ENCODE measurements at regions not wholly inside any gene's neighbourhood (a gene's known extent, or its start where the extent isn't known, plus 50 kb on each side); places are given as distances from the start of the nearest gene placed in this dataset.
"Not testable (repeated sequence)": the region's sequence is repeated elsewhere in the genome, so short reads cannot be mapped to it uniquely, and the experiment has no call there.

DNA sequence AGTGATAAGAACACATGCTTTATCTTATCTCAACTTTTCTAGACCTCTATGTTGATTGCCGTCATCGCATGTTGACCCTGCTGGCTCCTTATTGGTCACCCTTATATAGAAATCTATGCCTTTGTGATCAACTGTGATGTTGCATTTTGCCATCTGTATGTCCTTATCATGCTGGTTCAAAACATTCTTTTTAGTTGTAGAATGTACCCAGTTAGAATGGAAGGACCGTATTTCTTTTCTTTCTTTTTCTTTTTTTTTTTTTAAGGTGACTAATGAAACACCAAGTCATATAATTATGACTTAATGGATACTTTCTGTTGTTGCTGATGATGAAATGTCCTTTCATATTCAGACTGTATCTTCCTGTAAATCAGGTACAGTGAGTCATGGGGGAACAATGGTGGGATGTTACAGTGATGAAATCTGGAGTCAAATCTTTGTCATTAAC lies 145.9 kb upstream of the CITED2 start:
- no peak overlapping the region for H3K4me3 ChIP-seq
- H3K27me3 ChIP-seq, result no peaks in the 10 kb centered on the region
- DNase-seq, result no peak
- no peaks in the 10 kb centered on the region for H3K36me3 ChIP-seq
- H3K9me3 ChIP-seq, result no peaks in the 10 kb centered on the region

GRCh38 chr6:139519571-139520031 lies 145.2 kb upstream of the CITED2 start:
- no peaks in the 10 kb centered on the region for H3K36me3 ChIP-seq
- H3K27me3 ChIP-seq, result no peaks in the 10 kb centered on the region
- H3K4me3 ChIP-seq, result no peak overlapping the region
- DNase-seq, result no peak
- no peaks in the 10 kb centered on the region for H3K9me3 ChIP-seq

- no peaks in the 10 kb centered on the region for H3K27me3 ChIP-seq
- H3K9me3 ChIP-seq, result no peaks in the 10 kb centered on the region
Observed at GRCh38 chr6:139519097-139519496, 144.6 kb upstream of the CITED2 start.

GRCh38 chr6:139518556-139519091 lies 144.2 kb upstream of the CITED2 start:
- Histone ChIP-seq H3K36me3 (no peaks in the 10 kb centered on the region), H3K9me3 (no peaks in the 10 kb centered on the region), H3K4me3 (no peak overlapping the region), H3K27me3 (no peaks in the 10 kb centered on the region)
- no peak for DNase-seq

More at GRCh38 chr6:139519097-139519496, 144.6 kb upstream of the CITED2 start:
- Histone ChIP-seq H3K4me3 (no peak overlapping the region), H3K36me3 (no peaks in the 10 kb centered on the region)
- DNase-seq, result no peak

GRCh38 chr6:139517998-139518555 lies 143.6 kb upstream of the CITED2 start:
- H3K9me3 ChIP-seq, H3K36me3 ChIP-seq, DNase-seq, H3K27me3 ChIP-seq, H3K4me3 ChIP-seq: not testable (repeated sequence)

GRCh38 chr6:139515511-139515910 lies 141.1 kb upstream of the CITED2 start:
- H3K4me3 ChIP-seq, result no peak overlapping the region
- H3K36me3 ChIP-seq, result no peaks in the 10 kb centered on the region
- no peaks in the 10 kb centered on the region for H3K9me3 ChIP-seq
- no peak for DNase-seq
- H3K27me3 ChIP-seq, result no peaks in the 10 kb centered on the region

DNA sequence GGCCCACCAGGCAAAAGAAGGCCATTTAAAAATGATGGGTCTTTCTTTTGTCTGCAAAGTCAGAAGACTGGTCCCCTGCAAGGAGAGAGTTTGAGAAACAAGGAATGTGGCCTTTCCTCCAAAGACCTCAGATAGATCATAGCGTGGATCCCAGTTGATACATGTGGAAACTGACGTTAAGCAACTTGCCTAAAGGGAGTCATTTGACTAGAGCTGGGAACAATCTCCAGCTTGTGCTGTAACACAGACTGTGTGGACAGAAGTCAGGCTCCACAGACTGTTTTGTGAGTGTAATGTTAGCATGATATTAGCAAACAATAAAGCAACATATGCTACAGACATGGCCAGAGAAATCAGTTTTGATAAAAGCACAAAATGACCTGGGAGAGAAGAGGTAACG lies 140.4 kb upstream of the CITED2 start:
- H3K9me3 ChIP-seq, result no peaks in the 10 kb centered on the region
- no peaks in the 10 kb centered on the region for H3K27me3 ChIP-seq
- no peaks in the 10 kb centered on the region for H3K36me3 ChIP-seq
- no peak overlapping the region for H3K4me3 ChIP-seq
- no peak for DNase-seq

DNA sequence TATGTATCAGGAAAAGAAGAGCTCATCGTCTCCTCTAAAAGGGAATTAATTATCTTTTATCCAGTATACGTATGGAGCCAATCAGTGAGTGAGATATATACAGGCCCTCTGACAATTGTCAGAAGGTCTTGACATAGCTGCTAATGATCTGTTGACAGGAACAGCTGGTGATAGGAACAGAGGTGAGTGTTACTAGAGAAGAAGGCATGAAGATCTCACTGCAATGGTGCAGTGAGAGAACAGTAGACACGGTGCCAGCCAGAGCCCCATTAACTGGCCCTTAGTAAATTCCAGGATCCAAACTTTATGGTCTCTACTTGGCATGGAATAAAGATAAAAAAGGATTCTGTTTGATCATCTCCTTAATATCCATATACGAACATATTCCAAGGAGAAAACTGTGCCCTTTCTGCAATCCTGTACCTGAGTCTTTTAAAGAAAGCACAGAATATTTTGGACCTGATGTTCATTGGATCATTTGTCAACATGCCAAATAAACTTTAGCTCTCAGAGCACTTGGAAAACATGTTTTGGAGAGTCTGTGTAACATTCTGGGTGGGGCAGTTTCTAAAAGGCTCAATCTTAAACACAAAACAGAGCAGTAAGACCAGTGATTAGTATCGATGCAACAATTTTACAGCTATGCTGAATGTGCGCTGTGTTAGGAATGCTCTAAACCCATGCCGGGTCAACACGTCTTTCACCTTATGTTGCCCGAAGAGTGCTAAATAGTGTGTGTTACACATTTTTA lies 135.8 kb upstream of the CITED2 start:
- Histone ChIP-seq H3K4me3 (no peak overlapping the region), H3K9me3 (no peaks in the 10 kb centered on the region), H3K27me3 (no peaks in the 10 kb centered on the region), H3K36me3 (no peaks in the 10 kb centered on the region)
- DNase-seq, result no peak

DNA sequence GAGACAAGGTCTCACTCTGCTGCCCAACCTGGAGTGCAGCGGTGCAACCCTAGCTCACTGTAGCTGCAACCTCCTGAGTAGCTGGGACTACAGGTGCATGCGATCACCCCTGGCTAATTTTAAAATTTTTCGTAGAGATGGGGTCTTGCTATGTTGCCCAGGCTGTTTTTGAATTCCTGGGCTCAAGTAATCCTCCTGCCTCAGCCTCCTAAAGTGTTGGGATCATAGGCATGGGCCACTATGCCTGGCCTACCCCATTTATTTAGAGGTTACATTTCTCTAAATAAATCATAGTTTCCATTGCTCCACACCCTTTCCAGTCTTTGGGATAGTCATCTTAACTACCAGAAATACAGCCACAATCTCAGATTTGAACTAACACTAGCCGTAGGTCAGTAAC lies 134.7 kb upstream of the CITED2 start:
- H3K4me3 ChIP-seq, result no peak overlapping the region
- no peaks in the 10 kb centered on the region for H3K27me3 ChIP-seq
- no peaks in the 10 kb centered on the region for H3K9me3 ChIP-seq
- DNase-seq, result no peak
- no peaks in the 10 kb centered on the region for H3K36me3 ChIP-seq

DNA sequence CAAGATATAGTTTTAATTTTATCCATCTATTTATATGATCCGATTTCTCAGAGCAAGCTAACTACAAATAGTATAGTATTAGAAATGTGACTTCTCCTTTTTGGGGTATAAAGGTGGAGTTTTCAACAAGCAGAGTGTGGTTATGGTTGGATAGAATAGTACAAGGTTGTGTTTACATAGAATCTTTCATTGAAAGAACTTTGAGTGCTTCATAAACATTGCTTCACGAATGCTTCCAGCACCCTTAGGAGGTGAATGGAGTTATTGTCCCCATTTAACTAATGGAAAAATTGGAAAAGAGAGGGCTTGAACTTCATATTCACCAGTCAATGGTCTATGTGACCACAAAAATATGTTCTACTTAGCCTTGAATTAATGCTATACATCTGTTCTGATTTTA lies 134.1 kb upstream of the CITED2 start:
- no peak for DNase-seq
- Histone ChIP-seq H3K4me3 (no peak overlapping the region), H3K9me3 (no peaks in the 10 kb centered on the region)

GRCh38 chr6:139508023-139508422 lies 133.6 kb upstream of the CITED2 start:
- DNase-seq, result no peak
- Histone ChIP-seq H3K9me3 (no peaks in the 10 kb centered on the region), H3K27me3 (no peaks in the 10 kb centered on the region), H3K36me3 (no peaks in the 10 kb centered on the region), H3K4me3 (no peak overlapping the region)

More for the DNA sequence above, 134.1 kb upstream of the CITED2 start:
- H3K36me3 ChIP-seq, result no peaks in the 10 kb centered on the region
- no peaks in the 10 kb centered on the region for H3K27me3 ChIP-seq

- H3K4me3 ChIP-seq, result no peak overlapping the region
- no peak for DNase-seq
- H3K36me3 ChIP-seq, result no peaks in the 10 kb centered on the region
- H3K27me3 ChIP-seq, result no peaks in the 10 kb centered on the region
- 0 out of 2 replicates have a peak, but pooled peaks cover 3% of the 10 kb centered on the region for H3K9me3 ChIP-seq
Observed at GRCh38 chr6:139500977-139501376, 126.5 kb upstream of the CITED2 start.

- H3K4me3 ChIP-seq, result no peak overlapping the region
- H3K36me3 ChIP-seq, result no peaks in the 10 kb centered on the region
- 0 out of 2 replicates have a peak, but pooled peaks cover 3% of the 10 kb centered on the region for H3K9me3 ChIP-seq
- H3K27me3 ChIP-seq, result no peaks in the 10 kb centered on the region
- no peak for DNase-seq
Observed at GRCh38 chr6:139498715-139499114, 124.3 kb upstream of the CITED2 start.

- DNase-seq, result no peak
- Histone ChIP-seq H3K36me3 (no peaks in the 10 kb centered on the region), H3K4me3 (no peak overlapping the region), H3K9me3 (0 out of 2 replicates have a peak, but pooled peaks cover 3% of the 10 kb centered on the region), H3K27me3 (no peaks in the 10 kb centered on the region)
Observed at GRCh38 chr6:139497345-139497961, 123.0 kb upstream of the CITED2 start.

DNA sequence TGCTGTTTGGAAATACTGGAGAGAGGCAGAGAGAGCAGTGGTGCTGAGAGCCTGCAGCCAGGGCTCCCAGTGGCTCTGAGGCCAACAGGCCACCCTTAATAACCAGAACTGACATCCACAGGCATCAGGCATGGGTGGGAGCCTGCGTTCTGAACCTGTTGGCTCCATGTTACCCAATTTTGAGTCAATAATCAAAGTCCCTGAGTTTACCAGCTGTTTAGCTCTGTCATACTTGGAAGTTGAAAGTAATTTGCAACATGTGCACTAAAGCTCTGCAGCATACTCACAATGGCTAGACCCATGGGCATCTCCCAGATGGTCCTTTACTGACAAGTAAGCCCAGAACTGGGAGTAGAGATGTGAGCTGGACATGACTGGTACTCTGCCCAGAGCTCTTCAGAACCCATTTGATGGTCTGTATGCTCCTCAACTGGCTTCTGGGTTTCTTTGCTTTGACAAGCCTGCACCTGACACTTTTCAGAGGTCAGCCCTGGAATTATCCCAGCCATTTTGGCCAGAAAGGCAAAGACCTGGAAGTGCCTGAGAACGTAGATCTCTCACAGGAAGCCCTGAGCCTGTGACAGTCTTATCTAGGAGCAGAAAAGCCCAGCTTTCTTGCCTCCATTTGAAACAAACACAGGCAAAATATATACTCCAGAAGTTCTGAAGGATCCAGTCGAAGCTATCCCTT lies 122.4 kb upstream of the CITED2 start:
- no peak for DNase-seq
- H3K36me3 ChIP-seq, result no peaks in the 10 kb centered on the region
- 0 out of 2 replicates have a peak, but pooled peaks cover 3% of the 10 kb centered on the region for H3K9me3 ChIP-seq
- no peak overlapping the region for H3K4me3 ChIP-seq
- no peaks in the 10 kb centered on the region for H3K27me3 ChIP-seq

DNA sequence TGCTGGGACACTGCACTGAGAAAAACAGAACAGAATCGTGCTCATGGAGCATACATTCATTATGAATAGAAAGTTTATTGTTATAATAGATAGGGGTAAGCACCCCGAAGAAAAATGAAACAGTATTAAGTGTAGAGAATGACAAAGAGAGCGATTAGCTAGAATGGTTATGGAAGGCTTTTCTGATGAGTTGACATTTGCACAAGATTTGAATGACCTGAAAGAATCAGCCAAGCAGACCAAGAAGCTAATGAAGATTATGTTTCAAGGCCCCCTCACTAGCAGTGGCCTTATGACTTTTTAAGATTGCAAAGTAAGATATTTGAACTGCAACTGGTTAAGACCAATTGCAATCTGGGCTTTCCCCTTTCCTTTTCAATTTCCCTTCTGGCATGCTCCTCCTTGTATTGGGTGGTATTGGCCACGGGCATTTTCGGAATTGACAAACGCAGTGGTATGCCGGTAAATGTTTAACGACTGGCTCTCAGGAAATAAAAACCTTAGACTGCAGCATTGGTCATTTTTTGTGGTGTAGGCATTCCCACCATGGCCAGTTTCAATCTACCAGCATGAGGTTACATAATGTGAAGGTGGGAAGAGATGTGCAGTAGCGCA lies 120.0 kb upstream of the CITED2 start:
- no peaks in the 10 kb centered on the region for H3K9me3 ChIP-seq
- H3K36me3 ChIP-seq, result no peaks in the 10 kb centered on the region
- H3K4me3 ChIP-seq, result no peak overlapping the region
- H3K27me3 ChIP-seq, result no peaks in the 10 kb centered on the region
- DNase-seq, result no peak
